ENCODE measurements at regions not wholly inside any gene's neighbourhood (a gene's known extent, or its start where the extent isn't known, plus 50 kb on each side); places are given as distances from the start of the nearest gene placed in this dataset.

GRCh38 chr18:72208920-72209676, 335.0 kb downstream of the CBLN2 start:
- intact Hi-C loops (cut with micrococcal nuclease; ENCODE audit: unreplicated experiment) (no loop called here), in situ Hi-C loops (cut with HindIII; ENCODE audit: extremely low pct_ligation_motif_present, low pct_unique_long_range_greater_than_20kb) (no loop called here)
- Histone ChIP-seq H2AFZ (ENCODE audit: low read length) (no peak overlapping the region), H3K79me2 (ENCODE audit: insufficient read depth, low read length) (no peaks in the 10 kb centered on the region), H3K9ac (ENCODE audit: insufficient read depth, low read depth, low read length) (no peak overlapping the region), H3K9me3 (ENCODE audit: low read length) (peaks cover 25% of the 10 kb centered on the region), H3K27ac (ENCODE audit: extremely low read length, insufficient read depth, low read length) (no peak overlapping the region), H3K36me3 (replicated peaks in 1 of 2; ENCODE audit: control insufficient read depth in 1 of 2, insufficient read depth in 2 of 2, low read length in 2 of 2) (no peaks in the 10 kb centered on the region), H3K4me1 (ENCODE audit: insufficient read depth, low read length) (no peaks in the 10 kb centered on the region), H3K4me2 (ENCODE audit: low read depth, low read length) (no peak overlapping the region), H3K4me3 (replicated peaks in 1 of 3; ENCODE audit: insufficient read depth in 1 of 3, low read depth in 2 of 3, low read length in 3 of 3) (no peak overlapping the region), H4K20me1 (ENCODE audit: insufficient read depth, low read length) (no peaks in the 10 kb centered on the region), H3K27me3 (ENCODE audit: control insufficient read depth in 1 of 2, insufficient read depth in 2 of 2, low read length in 2 of 2) (no peaks in the 10 kb centered on the region)
- BruUV-seq (replicated peaks): no TSS peak
- ChIA-PET CTCF (ENCODE audit: low intra/inter-chr PET ratio, low total read pairs) (no interaction called here), POLR2A (no interaction called here)
- 64% methylated on average over 16 of the region's 60 CpGs for WGBS (ENCODE audit: low lambda C conversion rate)
- FAIRE-seq: no peak
- ATAC-seq: no peak
- no peak for DNase-seq (ENCODE audit: low spot score)
- TF ChIP-seq THAP8 (CRISPR knock-in tag; IDR thresholded peaks at IDR 0.05; ENCODE audit: borderline replicate concordance) (no peak), ZNF678 (CRISPR knock-in tag; IDR thresholded peaks at IDR 0.05) (no peak), THAP7 (CRISPR knock-in tag; IDR thresholded peaks at IDR 0.05) (no peak), HOXA3 (CRISPR knock-in tag; IDR thresholded peaks at IDR 0.05) (no peak), RNF219 (CRISPR knock-in tag; IDR thresholded peaks at IDR 0.05) (no peak), FOXK1 (CRISPR knock-in tag; IDR thresholded peaks at IDR 0.05; ENCODE audit: borderline replicate concordance, low read depth) (no peak), ZNF446 (CRISPR knock-in tag; IDR thresholded peaks at IDR 0.05) (no peak), ZNF496 (CRISPR knock-in tag; IDR thresholded peaks at IDR 0.05; ENCODE audit: insufficient replicate concordance) (no peak), ETS1 (CRISPR knock-in tag; IDR thresholded peaks at IDR 0.05) (no peak)

Data from HepG2 (cell line).